Right lobe of liver (tissue), 4 donors: ENCODE measurements at regions not wholly inside any gene's neighbourhood (a gene's known extent, or its start where the extent isn't known, plus 50 kb on each side); places are given as distances from the start of the nearest gene placed in this dataset.

Experiments used
- CTCF ChIP-seq, 4 donors: fragments of 200-600 bp in 3 of 4; fragments of 450-650 bp in 1 of 4; IDR thresholded peaks; one replicate each; pipeline versions ENCODE4 v1.5.1 to v1.8.0; 2016 to 2022; ENCODE audit warnings: antibody characterized with exemption in 4 of 4, mild to moderate bottlenecking in 2 of 4
- POLR2A ChIP-seq: fragments of 450-650 bp; IDR thresholded peaks from one replicate; pipeline ENCODE4 v1.6.1; 2017; ENCODE audit warnings: antibody characterized with exemption, mild to moderate bottlenecking
- donor health status: DM: no; HTN: no; CAD: no.
- donor health status: DM: no; HTN: no; CAD: no.
- donor health status: DM: no; HTN: yes; CAD: no.

- TF ChIP-seq CTCF (IDR thresholded peaks at IDR 0.05): no peak
- TF ChIP-seq POLR2A: no peak
Observed at GRCh38 chr1:96074422-96074821, 647.2 kb upstream of the PTBP2 start.
